HFFc6 (cell line): ENCODE measurements at regions not wholly inside any gene's neighbourhood (a gene's known extent, or its start where the extent isn't known, plus 50 kb on each side); places are given as distances from the start of the nearest gene placed in this dataset.

Experiments used
- DNase-seq: peaks from one replicate; pipeline ENCODE4 v3.0.0-alpha.2; 2018
- H3K27ac Mint-ChIP-seq: 2 replicates; pipeline ENCODE4 v1.8.0; 2020; ENCODE audit warnings: mild to moderate bottlenecking, mixed read lengths
- H3K27me3 Mint-ChIP-seq: 2 replicates; pipeline ENCODE4 v1.8.0; 2021; ENCODE audit warnings: mild to moderate bottlenecking, moderate library complexity, mixed read lengths; ENCODE audit not compliant: insufficient read depth
- H3K36me3 Mint-ChIP-seq: 2 replicates; pipeline ENCODE4 v1.8.0; 2021; ENCODE audit warnings: low read depth, mixed read lengths
- H3K4me1 Mint-ChIP-seq: 2 replicates; pipeline ENCODE4 v1.8.0; 2020; ENCODE audit warnings: low read depth, mixed read lengths
- H3K4me3 Mint-ChIP-seq: 2 replicates; pipeline ENCODE4 v1.8.0; 2020; ENCODE audit warnings: mild to moderate bottlenecking, moderate library complexity, mixed read lengths
- H3K9me3 Mint-ChIP-seq: 2 replicates; pipeline ENCODE4 v1.8.0; 2020; ENCODE audit warnings: mild to moderate bottlenecking, mixed read lengths
- TF ChIP-seq, protein P1 (sequence below): fragments of 200-600 bp; sonication (generic); IDR thresholded peaks from 2 replicates; pipeline ENCODE4 v1.5.0; 2021; ENCODE audit warnings: antibody characterized with exemption, mild to moderate bottlenecking

GRCh38 chr4:155473420-155474095 is 96.8 kb upstream of the MAP9 start:
- DNase-seq = no peak

GRCh38 chr4:155468282-155468681 is 91.5 kb upstream of the MAP9 start:
- Mint-ChIP-seq H3K4me3 (no peak overlapping the region), H3K27me3 (no peaks in the 10 kb centered on the region), H3K4me1 (no peaks in the 10 kb centered on the region), H3K36me3 (no peaks in the 10 kb centered on the region), H3K9me3 (peaks cover 11% of the 10 kb centered on the region), H3K27ac (no peak overlapping the region)
- no peak for DNase-seq
- TF ChIP-seq, protein P1, sequence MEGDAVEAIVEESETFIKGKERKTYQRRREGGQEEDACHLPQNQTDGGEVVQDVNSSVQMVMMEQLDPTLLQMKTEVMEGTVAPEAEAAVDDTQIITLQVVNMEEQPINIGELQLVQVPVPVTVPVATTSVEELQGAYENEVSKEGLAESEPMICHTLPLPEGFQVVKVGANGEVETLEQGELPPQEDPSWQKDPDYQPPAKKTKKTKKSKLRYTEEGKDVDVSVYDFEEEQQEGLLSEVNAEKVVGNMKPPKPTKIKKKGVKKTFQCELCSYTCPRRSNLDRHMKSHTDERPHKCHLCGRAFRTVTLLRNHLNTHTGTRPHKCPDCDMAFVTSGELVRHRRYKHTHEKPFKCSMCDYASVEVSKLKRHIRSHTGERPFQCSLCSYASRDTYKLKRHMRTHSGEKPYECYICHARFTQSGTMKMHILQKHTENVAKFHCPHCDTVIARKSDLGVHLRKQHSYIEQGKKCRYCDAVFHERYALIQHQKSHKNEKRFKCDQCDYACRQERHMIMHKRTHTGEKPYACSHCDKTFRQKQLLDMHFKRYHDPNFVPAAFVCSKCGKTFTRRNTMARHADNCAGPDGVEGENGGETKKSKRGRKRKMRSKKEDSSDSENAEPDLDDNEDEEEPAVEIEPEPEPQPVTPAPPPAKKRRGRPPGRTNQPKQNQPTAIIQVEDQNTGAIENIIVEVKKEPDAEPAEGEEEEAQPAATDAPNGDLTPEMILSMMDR = no peak

More at GRCh38 chr4:155473420-155474095, 96.8 kb upstream of the MAP9 start:
- H3K27me3 Mint-ChIP-seq = no peaks in the 10 kb centered on the region
- peaks cover 6% of the 10 kb centered on the region; the same call in 1 of the 2 replicates for H3K9me3 Mint-ChIP-seq
- no peak overlapping the region for H3K4me3 Mint-ChIP-seq
- no peak overlapping the region for H3K27ac Mint-ChIP-seq
- H3K36me3 Mint-ChIP-seq = no peaks in the 10 kb centered on the region
- no peaks in the 10 kb centered on the region for H3K4me1 Mint-ChIP-seq
- TF ChIP-seq, protein P1 = no peak

DNA sequence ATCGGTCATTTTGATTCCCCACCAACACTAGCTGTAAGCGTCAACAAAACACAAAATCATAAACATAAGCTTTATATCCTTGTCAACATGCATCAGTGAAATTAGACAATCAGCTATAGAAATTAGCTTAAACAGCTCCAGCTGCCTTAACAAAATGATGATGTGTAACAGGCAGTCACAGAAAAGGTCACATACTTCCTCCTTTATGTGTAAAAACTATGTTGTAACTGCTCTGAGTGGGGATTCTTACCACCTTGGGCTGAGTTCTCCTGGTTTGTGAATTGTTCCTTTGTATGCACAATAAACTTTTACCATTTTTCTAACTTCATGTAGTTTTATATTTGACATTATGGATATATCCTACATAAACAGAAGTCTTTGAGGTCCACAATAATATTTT is 73.9 kb upstream of the MAP9 start:
- no peaks in the 10 kb centered on the region for H3K36me3 Mint-ChIP-seq
- H3K27me3 Mint-ChIP-seq = no peaks in the 10 kb centered on the region
- TF ChIP-seq, protein P1 = no peak
- H3K4me1 Mint-ChIP-seq = no peaks in the 10 kb centered on the region
- H3K9me3 Mint-ChIP-seq = no peaks in the 10 kb centered on the region
- H3K27ac Mint-ChIP-seq = no peak overlapping the region
- no peak for DNase-seq
- H3K4me3 Mint-ChIP-seq = no peak overlapping the region

GRCh38 chr4:155445306-155445705 is 68.5 kb upstream of the MAP9 start:
- no peaks in the 10 kb centered on the region for H3K36me3 Mint-ChIP-seq
- no peaks in the 10 kb centered on the region; the same call in 1 of the 2 replicates for H3K4me1 Mint-ChIP-seq
- no peak overlapping the region for H3K4me3 Mint-ChIP-seq
- DNase-seq = no peak
- H3K27ac Mint-ChIP-seq = no peak overlapping the region
- peaks cover 3% of the 10 kb centered on the region for H3K27me3 Mint-ChIP-seq
- TF ChIP-seq, protein P1 = no peak
- H3K9me3 Mint-ChIP-seq = no peaks in the 10 kb centered on the region

DNA sequence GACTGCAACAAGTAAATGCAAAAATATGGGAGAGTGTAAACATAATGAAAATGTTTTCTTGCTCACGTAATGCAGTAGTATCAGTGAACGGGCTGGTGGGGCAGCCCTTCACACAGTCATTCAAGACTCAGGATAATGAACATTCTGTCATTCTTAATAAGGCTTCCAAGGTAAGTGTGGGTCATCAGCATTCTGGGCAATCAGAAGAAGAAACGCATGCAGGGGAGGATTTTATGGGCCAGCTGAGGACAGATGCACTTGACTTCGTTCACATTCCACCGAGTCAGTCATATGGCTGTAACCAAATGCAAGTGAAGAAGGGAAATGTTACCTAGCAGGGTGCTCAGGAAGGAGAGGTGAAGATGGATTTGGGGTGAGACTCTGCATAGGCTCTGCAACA is 68.0 kb upstream of the MAP9 start:
- H3K36me3 Mint-ChIP-seq = no peaks in the 10 kb centered on the region
- DNase-seq = no peak
- no peak overlapping the region for H3K27ac Mint-ChIP-seq
- no peaks in the 10 kb centered on the region; the same call in 1 of the 2 replicates for H3K4me1 Mint-ChIP-seq
- H3K27me3 Mint-ChIP-seq = peaks cover 3% of the 10 kb centered on the region
- TF ChIP-seq, protein P1 = no peak
- no peak overlapping the region for H3K4me3 Mint-ChIP-seq
- no peaks in the 10 kb centered on the region for H3K9me3 Mint-ChIP-seq
